HG03097 (cell line): ENCODE measurements at regions not wholly inside any gene's neighbourhood (a gene's known extent, or its start where the extent isn't known, plus 50 kb on each side); places are given as distances from the start of the nearest gene placed in this dataset.
"Not testable (repeated sequence)": the region's sequence is repeated elsewhere in the genome, so short reads cannot be mapped to it uniquely, and the experiment has no call there.

Source experiments
- ATAC-seq: cut with Tn5 transposase; IDR thresholded peaks from one replicate; pipeline ENCODE4 v1.9.1; 2021; ENCODE audit not compliant: unreplicated experiment, low FRiP score

DNA sequence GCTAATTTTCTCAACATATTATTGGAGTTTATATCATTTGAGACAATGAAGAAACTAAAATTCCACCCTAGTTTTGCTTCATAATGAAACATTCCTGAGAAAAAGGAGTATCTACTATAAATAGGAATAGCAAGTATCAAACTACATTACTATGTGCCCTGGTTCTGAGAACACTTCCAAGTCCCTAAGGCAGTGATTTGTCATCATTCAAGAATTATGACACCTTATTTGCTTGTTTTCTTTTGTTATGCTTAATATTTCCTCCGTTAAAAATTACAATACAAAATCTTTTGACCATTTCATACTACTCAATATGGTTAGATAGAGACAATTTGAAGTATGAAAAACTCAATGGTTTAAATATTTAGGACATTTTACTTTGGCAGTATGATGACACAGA lies 707.8 kb upstream of the GOLIM4 start:
- ATAC-seq = no peak

DNA sequence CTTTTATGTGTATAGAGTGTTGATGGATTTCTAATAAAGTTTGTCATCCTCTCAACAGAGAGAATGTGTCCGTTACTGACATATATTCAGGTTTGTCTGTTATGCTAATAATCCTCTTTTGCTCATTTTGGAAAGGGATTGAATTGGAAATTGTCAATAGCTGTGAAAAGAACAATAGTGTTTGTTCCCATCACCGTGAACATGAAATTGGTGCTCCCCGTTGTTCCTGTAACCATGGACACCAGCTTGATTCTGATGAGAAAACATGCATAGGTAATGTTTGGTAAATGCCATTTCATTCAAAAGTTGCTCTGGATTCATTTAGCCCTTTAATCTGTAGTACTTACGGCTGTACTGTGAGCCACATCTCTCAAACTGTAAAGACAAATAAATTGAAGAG lies 707.0 kb upstream of the GOLIM4 start:
- no peak for ATAC-seq

DNA sequence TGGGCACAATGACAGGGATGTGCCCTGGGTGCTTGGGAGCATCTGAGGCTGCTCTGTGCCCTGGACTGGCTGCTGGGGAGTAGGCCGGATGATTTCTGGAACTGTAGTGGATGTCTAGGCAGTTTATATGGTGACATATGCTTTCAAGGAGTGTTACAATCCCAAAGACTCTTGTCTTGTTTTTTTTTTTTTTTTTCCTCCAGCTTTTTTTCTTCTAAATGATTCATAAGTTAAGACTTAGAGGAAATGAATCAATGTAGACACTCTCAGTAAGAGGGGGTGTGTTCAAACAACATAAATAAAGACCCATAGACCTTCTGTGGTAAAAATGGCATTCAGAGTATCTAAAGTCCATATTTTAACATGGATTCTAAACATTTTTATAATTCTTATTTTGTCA lies 706.1 kb upstream of the GOLIM4 start:
- ATAC-seq = no peak

DNA sequence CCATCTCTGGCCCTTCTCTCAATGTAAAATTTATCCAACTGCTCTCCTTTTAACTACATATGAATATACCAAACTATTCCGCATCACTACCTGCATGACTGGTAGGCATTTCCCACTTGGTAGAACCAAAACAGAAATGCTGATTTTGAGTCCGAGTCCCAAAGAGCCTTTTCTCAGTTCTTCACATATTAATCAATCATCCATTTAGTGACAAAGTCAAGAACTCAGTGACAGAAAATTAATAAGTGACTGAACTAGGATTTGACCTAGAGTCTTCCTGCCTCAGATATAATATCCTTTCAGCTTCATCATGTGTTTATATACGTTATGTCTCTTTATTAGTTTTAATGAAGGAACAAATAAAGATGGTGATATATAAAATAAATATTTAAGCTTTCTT lies 700.6 kb upstream of the GOLIM4 start:
- ATAC-seq = no peak

DNA sequence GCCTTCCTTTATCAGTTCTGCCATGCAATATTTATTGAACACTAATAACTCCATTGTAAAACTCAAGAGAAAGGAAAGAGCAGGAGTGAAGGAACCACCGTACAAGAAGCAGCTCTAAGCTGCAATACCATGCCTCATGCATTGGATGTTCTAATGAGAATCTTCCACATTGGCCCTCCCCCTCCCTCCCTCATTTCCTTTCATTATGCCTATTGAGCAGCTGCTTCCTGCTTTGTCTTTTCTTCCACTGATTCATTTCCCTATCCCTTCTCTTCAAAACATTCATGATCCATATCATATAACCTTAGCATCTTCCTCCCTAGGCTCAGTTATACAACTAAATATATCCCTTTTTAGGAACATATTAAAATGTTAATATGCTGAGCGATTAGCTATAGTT lies 698.7 kb upstream of the GOLIM4 start:
- no peak for ATAC-seq

DNA sequence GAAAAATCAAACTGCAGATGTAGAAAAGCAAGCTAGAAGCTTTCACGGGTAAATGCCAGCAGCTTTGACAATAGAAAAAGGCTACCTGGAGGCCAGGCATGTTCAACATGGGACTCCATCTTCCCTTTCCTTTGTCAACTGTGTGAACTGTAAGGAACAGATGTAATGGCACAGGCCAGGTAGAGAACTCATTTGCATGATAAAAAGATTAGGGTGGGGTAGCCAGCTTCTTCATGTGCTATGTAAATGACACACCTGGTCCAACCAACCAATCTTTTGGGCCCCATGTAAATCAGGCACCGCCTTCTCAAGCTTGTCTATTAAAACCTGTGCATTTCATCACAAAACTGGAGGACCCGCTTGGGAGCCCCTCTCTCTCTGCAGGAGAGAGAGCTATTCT lies 686.5 kb upstream of the GOLIM4 start:
- no peak for ATAC-seq

DNA sequence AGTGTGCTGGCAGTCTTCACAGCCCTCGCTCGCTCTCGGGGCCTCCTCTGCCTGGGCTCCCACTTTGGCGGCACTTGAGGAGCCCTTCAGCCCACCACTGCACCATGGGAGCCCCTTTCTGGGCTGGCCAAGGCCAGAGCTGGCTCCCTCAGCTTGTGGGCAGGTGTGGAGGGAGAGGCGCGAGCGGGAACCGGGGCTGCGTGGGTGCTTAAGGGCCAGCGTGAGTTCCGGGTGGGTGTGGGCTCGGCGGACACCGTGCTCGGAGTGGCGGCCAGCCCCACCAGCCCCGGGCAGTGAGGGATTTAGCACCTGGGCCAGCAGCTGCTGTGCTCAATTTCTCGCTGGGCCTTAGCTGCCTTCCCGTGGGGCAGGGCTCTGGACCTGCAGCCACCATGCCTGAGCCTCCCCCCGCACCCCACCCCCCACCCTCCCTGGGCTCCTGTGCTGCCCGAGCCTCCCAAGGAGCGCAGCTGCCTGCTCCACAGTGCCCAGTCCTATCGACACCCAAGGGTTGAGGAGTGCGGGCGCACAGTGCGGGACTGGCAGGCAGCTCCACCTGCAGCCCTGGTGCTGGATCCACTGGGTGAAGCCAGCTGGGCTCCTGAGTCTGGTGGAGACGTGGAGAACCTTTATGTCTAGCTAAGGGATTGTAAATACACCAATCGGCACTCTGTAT lies 684.4 kb upstream of the GOLIM4 start:
- not testable (repeated sequence) for ATAC-seq

DNA sequence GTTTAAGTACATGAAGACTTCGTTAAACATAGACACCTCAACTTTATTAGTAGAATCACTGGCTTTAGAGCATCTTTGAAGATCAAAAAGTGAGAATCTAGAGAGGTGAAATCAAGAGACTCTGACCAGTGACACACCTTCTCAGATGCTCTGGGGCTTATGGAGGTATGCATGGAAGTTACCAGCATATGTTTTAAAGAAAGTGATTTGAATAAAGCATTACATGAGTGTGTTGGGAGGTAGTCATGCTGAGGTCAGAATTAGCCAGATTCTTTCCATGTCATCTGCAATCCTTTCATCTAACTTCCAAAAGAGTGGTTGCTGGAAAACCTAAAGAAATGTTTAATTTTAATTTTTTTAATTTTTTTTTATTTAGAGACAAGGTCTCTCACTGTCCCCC lies 658.0 kb upstream of the GOLIM4 start:
- ATAC-seq = no peak

DNA sequence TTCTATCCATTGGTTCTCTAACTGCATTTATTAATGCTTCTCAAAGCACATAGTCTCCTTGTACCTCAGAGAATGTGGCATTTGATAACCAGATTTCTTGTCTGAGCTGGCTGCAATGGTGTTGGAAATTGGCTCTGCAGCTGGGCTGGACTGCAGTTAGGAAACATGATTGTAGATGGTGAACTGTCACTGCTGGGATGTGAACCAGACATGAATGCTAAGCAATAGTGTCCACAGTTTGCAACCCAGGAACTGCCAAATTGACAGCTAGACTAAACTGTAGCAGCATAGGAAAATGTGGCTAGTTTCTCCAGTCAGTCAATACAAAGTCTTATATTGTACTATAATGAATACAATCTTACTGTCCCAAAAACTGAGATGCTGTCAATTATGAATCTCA lies 656.6 kb upstream of the GOLIM4 start:
- ATAC-seq = no peak

DNA sequence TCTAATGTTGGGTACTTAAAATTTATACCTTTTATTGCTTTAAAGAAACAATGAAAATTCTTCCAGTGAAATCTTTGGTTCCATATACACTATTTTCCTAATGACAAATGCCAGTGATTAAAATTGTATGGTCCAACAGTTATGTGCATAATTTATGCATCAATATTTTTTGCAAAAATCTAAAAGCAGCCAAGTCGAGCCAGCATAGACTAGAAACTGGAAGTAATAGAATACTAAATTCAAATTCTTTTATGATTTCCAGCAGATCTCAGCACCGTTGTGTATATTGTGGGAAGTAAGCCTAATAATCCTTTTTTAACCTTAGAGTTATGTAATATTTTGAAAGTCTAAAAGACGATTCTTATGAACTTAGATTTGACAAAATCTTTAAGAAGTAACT lies 652.0 kb upstream of the GOLIM4 start:
- ATAC-seq = no peak

DNA sequence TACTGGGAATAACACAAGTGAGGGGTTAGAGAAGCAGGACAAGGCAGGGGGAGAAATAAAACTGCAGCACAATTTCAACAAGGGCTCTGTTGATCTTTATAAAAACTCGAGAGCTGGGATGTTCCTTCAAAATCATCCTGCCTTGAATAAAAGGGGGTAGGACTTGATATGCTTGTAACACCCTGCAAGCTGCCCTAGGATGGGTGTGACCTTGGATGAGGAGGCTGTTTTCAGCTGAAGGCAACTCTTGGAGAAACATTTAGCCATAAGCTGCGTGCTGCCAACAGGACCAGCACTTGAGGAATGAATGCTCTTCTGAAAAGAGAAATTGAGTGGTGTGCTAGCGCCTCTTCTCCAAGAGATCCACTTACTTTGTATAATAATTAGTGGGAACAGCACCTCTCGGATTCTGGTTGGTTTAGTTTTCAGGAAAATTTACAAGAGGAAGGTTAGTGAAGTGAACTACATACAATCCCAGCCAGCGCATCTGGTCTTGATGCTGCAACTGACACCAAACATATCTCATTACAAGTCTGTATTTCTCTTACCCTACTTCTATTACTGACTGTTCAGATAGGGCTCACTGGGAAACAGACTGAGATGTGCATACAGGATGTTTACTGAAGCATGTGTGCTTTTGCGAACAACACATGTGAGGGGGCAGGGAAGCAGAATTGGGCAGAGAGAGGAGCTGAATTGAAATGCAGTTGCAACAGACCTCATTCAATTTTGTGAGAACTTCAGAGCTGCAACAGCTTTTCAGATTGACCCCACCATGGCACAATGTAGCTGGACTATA lies 643.0 kb upstream of the GOLIM4 start:
- ATAC-seq = no peak

DNA sequence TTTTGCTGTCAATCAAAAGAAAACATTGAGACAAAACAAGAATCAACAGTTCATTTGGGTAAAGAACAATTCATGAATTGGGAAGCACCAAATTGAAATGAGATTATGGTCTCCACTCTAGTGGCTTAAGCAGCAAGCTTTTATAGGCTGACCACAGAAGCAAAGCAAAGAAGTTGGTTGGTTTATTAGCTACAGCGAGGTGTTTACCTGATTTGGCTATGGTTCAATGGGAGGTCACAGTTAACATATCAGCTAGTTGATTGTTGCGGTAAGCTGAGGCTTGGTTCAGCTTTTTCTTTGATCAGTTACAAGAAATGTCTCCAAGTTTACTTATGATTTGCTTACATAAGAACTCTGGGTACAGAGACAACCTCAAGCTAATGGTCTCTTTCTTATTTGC lies 640.5 kb upstream of the GOLIM4 start:
- no peak for ATAC-seq

DNA sequence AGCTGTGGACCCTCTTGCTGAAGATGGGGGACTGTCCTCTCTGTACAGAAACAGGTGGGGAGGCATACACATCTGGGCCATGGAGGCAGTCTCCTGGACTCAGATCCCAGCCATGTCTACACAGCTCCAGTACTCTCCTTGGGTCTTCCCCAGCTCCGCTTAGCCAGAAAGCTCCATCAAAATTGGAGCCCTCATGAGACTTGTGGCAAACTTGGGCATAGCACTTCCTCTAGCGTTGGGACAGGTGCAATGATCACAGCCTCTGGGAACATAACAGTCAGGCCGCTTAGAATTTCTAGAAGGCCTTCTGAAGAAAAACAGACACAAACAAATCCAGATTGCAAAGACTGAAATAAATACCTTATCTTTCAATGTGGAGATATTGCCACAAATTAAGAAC lies 634.3 kb upstream of the GOLIM4 start:
- ATAC-seq = no peak

DNA sequence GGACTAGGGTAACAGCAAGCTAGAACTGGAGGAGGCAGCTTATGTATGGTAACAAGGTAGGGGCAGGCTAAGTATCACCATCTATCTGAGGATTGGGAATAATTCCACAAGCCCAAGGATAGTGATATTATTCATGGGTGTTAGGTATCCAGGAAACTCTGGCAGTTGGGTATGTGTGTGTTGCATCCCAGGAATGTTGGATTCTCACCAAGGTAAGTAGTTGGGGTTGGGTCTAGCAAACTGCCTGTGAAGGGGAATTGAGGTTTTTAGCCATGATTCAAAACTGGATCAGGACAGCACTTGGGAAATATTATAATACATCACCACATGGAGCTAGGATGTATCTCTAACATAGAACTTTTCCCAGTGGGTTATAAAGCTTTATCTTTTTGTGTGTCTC lies 626.4 kb upstream of the GOLIM4 start:
- no peak for ATAC-seq

DNA sequence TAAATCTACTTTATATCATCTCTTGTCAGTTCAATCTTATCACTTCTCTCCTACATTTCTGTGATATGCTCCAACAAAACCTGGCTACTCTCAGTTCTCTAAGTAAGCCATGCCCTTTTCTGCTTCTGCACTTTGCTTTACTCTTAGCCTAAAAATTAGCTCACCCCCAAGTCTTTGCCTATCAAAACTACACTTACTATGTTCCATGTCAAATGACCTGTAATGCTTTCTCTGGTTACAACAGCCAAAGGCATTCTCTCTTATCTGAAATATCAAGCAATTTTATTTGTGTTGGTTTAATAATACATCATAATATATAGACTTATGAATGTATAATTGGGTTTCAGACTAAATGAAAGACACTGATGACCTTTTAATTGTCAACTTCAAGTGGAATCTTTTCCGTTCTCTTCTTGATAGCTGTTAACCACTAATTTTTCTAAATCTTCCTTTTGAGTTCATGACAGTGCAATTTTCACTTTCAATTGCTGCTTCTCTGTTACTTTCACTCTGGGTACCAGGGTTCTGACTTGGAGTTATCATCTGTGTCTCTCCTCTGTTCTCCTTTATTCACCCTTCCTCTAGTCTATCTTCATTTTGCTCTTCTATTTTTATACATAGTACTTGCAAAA lies 619.0 kb upstream of the GOLIM4 start:
- peak; percentile 97 for ATAC-seq

DNA sequence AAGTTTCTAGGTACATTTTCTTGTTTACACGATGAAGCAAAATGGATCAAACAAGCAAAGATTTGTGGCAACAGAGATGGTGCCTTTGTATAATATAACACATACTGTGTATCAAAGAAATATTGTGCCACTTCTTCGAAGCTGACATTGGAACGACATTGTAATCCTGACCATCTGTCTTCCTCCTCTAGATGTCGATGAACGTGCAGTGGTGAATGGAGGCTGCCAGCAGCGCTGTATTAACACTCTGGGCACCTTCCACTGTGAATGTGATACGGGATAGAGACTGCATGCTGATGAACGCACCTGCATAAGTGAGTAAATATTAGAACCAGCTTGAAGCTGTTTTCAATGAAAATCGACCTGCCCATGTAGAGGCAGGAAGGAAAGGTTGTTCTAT lies 613.3 kb upstream of the GOLIM4 start:
- ATAC-seq = no peak

DNA sequence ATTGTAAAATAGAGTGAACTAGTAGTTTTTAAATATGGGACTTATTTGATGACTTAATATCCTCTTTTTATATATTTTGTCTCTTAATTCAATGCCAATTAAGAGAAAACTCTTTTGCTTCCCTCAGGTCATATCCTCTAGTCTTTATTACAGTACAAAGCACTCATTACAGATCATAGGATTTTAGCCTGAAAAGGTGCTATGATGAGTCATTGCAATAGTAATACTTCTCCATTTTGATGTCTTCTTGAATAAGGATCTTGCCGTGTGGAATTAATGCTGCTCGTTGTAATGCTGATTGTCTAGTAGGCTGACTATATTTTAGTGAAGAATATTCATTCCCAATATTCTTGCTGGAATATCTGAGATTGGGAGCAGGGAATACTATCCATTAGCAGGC lies 612.2 kb upstream of the GOLIM4 start:
- no peak for ATAC-seq

DNA sequence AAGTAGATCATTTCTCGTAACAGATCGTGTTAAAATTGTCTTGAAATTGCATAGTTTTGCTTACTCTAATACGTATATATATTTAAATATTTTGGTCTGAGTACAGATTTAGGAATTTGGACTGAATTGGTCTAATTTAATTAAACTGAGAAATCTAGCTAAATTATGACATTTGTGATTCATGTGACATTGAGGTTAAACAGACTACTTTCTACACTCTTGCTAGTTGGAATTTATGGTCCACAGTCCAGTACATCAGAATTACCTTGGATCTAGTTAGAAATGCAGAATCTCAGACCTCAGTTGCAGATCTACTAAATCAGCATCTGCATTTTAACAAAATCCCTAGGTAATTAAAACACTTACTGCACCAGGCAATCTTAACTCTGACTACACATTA lies 609.7 kb upstream of the GOLIM4 start:
- ATAC-seq = no peak

DNA sequence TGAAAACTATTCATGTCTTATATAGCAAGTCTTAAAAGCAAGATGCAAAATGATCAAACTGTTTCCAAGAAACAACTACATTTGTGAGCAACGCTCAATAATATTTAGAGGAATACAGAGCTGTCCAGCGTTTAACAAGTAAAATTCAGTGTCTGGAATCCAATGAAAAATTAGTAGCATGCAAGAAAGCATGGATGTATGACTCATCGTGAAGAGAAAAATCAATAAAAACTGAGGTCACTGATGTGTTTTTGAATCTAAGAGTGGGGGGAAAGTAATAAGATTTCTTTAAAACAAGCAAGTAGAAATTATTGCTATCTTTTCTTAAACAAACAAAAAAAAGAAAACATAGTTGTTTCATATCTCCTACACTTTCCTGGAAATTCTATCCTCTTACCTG lies 600.3 kb upstream of the GOLIM4 start:
- no peak for ATAC-seq

DNA sequence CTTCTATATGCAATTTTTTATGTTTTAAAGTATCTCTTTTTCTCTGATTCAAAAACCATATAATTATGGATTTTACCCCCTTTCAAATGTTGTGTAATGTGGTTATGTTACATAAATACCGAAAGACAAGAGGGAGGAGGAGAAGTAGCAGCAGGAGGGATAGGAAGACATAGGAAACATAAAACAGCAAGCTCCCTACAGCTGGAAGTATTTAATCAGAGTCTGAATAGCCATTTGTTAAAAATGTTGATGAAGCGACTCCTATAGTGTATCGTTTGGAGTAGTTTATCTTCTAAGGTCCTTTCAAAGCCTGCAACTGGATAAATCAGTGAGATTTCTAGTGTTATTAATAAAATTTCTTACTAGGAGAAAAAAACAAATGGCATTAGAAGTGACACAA lies 598.1 kb upstream of the GOLIM4 start:
- no peak for ATAC-seq

DNA sequence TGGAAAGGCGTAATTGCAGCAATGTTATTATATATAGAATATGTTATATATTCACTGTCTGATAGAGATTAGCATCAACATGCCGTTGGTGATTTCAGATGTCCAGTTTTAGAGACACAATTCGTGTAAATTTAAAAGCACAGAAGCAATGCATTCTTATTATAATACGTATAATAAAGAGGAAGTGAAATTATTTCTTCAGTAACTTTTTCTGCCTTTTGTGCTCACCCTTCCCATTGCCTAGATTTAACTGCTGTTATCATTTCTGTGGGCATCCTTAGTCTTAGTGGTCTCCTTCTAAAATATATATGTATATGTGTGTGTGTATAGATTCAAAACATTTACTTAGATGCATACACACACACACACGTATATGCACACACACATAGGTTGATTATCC lies 592.5 kb upstream of the GOLIM4 start:
- no peak for ATAC-seq

DNA sequence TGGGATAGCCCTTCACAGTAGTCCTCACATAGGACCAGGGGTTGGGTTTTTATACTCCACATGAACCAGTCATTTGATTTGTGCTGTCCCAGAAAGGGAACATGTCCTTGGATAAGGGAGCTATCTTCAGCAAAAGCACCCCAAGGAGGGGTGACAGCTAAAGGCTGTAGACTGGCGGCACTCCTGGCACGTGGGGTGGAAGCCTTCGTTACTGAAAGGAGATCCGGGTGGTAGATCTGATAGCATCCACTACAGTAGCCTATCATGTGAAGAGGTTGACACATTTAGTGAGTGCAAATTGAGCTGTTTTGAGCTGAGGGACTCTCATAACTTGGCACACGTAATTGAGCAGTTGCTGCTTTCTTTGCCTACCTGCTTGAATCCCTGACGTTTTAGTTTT lies 588.8 kb upstream of the GOLIM4 start:
- ATAC-seq = no peak
